CD14-positive monocyte (primary cell): ENCODE measurements at regions not wholly inside any gene's neighbourhood (a gene's known extent, or its start where the extent isn't known, plus 50 kb on each side); places are given as distances from the start of the nearest gene placed in this dataset.

Experiments used
- DNase-seq, 3 donors: peaks; one replicate each; pipeline ENCODE4 v3.0.0-alpha.2; 2011 to 2022
- H2AFZ ChIP-seq: 2 replicates; pipeline ENCODE4 v1.6.0; 2012; ENCODE audit warnings: mild to moderate bottlenecking, low read depth, low read length, inconsistent platforms; ENCODE audit not compliant: insufficient read depth, poor library complexity, severe bottlenecking
- H3K27ac ChIP-seq, 2 donors: 1 replicate in 1 of 2; 2 replicates in 1 of 2; pipeline ENCODE4 v1.5.1; 2012 to 2013; ENCODE audit warnings: low read length in 2 of 2, control low read depth in 1 of 2, inconsistent platforms in 1 of 2, low read depth in 1 of 2, mild to moderate bottlenecking in 1 of 2
- H3K27me3 ChIP-seq, 2 donors: one replicate each; pipeline versions ENCODE4 v1.6.0 to v1.6.1; 2011 to 2013; ENCODE audit warnings: low read length in 2 of 2; ENCODE audit not compliant: control insufficient read depth in 2 of 2, insufficient read depth in 2 of 2
- H3K36me3 ChIP-seq, 2 donors: replicated peaks in 1 of 2; 1 replicate in 1 of 2; 2 replicates in 1 of 2; pipeline versions ENCODE4 v1.5.1 to v1.6.1; 2012 to 2013; ENCODE audit warnings: low read length in 2 of 2, control low read depth in 1 of 2, inconsistent platforms in 1 of 2, mild to moderate bottlenecking in 1 of 2; ENCODE audit not compliant: insufficient read depth in 2 of 2, control insufficient read depth in 1 of 2
- H3K4me1 ChIP-seq, 2 donors: 1 replicate in 1 of 2; 2 replicates in 1 of 2; pipeline versions ENCODE4 v1.5.1 to v1.6.1; 2012 to 2013; ENCODE audit warnings: low read length in 2 of 2, control low read depth in 1 of 2, inconsistent platforms in 1 of 2, mild to moderate bottlenecking in 1 of 2, moderate library complexity in 1 of 2; ENCODE audit not compliant: insufficient read depth in 2 of 2, control insufficient read depth in 1 of 2
- H3K4me2 ChIP-seq: replicated peaks from 2 replicates; pipeline ENCODE3; 2012; ENCODE audit warnings: low read length, moderate library complexity, mild to moderate bottlenecking; ENCODE audit not compliant: poor library complexity, severe bottlenecking; ENCODE audit errors: extremely low read depth
- H3K4me3 ChIP-seq, 3 experiments: fragments of 200-600 bp in 1 of 3; sonication (generic) in 1 of 3; replicated peaks in 1 of 3; 1 replicate in 2 of 3; 2 replicates in 1 of 3; pipeline ENCODE4 v1.5.1; 2011 to 2013; ENCODE audit warnings: low read length in 3 of 3, mild to moderate bottlenecking in 3 of 3, control low read depth in 2 of 3, low read depth in 2 of 3, inconsistent platforms in 1 of 3, moderate library complexity in 1 of 3
- H3K79me2 ChIP-seq: 2 replicates; pipeline ENCODE4 v1.6.0; 2012; ENCODE audit warnings: mild to moderate bottlenecking, control low read depth, inconsistent platforms, low read length, moderate library complexity; ENCODE audit not compliant: insufficient read depth
- H3K9ac ChIP-seq: 2 replicates; pipeline ENCODE4 v1.6.0; 2017; ENCODE audit warnings: low read length, mild to moderate bottlenecking; ENCODE audit not compliant: insufficient read depth, poor library complexity, severe bottlenecking
- H3K9me3 ChIP-seq, 2 donors: replicated peaks in 1 of 2; 1 replicate in 1 of 2; 2 replicates in 1 of 2; pipeline versions ENCODE4 v1.5.1 to v1.6.1; 2012 to 2013; ENCODE audit warnings: low read length in 2 of 2, control low read depth in 1 of 2; ENCODE audit not compliant: control insufficient read depth in 1 of 2, insufficient read depth in 1 of 2
- H4K20me1 ChIP-seq: 2 replicates; pipeline ENCODE4 v1.6.0; 2012; ENCODE audit warnings: mild to moderate bottlenecking, low read length, control low read depth, moderate library complexity; ENCODE audit not compliant: insufficient read depth
- H3K27ac Mint-ChIP-seq, 7 donors: one replicate each; pipeline ENCODE4 v1.8.0; 2020; ENCODE audit warnings: mild to moderate bottlenecking in 7 of 7, mixed read lengths in 7 of 7, moderate library complexity in 6 of 7, inconsistent platforms in 2 of 7
- H3K27me3 Mint-ChIP-seq, 3 donors: one replicate each; pipeline ENCODE4 v1.8.0; 2021 to 2022; ENCODE audit warnings: low read depth in 3 of 3, mild to moderate bottlenecking in 3 of 3, mixed read lengths in 3 of 3, moderate library complexity in 3 of 3, inconsistent platforms in 1 of 3
- H3K36me3 Mint-ChIP-seq, 2 donors: one replicate each; pipeline ENCODE4 v1.8.0; 2020; ENCODE audit warnings: mixed read lengths in 2 of 2, inconsistent platforms in 1 of 2, mild to moderate bottlenecking in 1 of 2
- H3K4me1 Mint-ChIP-seq: one replicate; pipeline ENCODE4 v1.8.0; 2020; ENCODE audit warnings: mild to moderate bottlenecking, mixed read lengths
- H3K4me3 Mint-ChIP-seq, 2 donors: one replicate each; pipeline ENCODE4 v1.8.0; 2020; ENCODE audit warnings: mild to moderate bottlenecking in 2 of 2, mixed read lengths in 2 of 2, moderate library complexity in 1 of 2
- H3K9me3 Mint-ChIP-seq, 7 donors: one replicate each; pipeline ENCODE4 v1.8.0; 2020 to 2022; ENCODE audit warnings: mixed read lengths in 7 of 7, mild to moderate bottlenecking in 6 of 7, moderate library complexity in 6 of 7, inconsistent platforms in 2 of 7
- CTCF ChIP-seq: fragments of 200-600 bp; IDR thresholded peaks from one replicate; pipeline ENCODE4 v1.8.0; 2022; ENCODE audit warnings: antibody characterized with exemption, mild to moderate bottlenecking
- WGBS: methylation state at CpG from one replicate; pipeline ENCODE4 v1.1.5; 2013; ENCODE audit warnings: missing lambda C conversion rate; ENCODE audit not compliant: insufficient coverage; 5-methylcytosine and 5-hydroxymethylcytosine counted together
- intact Hi-C, 2 donors: fragments of 100-400 bp; cut with micrococcal nuclease; formaldehyde crosslinking; loops; one replicate each; pipeline versions ENCODE4 v1.15.0 to v1.15.1; 2023

DNA sequence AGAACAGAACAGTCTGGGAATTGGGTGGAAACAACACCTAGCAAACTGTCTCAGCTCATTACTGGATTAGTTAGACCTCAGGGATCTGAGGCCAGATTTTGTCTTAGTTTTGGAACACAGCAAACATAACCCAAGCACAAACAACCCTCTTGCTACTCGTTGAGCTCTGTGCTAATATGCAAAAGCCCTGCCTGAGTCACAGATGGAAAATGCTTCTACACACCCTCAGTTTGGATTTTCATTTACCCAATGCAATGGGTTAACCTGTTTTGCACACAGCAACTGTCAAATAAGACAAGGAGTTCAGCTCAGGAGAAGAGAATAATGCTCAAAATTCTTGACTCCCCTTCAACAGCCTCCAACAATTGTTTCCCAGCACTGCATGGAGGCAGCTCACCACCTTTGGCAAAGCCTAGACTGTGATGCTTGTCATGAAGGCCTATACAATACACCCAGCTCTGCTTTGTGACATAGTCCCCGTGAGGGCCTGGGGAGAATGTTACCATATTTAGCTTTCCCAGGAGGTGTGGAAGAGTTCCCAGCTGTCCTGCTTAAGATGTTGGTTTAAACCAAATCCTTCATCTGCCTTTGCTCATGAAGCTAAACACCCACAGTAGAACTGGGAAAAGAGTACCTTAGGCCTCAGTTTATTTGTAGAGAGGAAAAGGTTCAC is 68.9 kb upstream of the MNS1 start:
- no peaks in the 10 kb centered on the region for H3K9me3 ChIP-seq
- Mint-ChIP-seq H3K4me1 (no peaks in the 10 kb centered on the region), H3K4me3 (no peak overlapping the region), H3K36me3 (no peaks in the 10 kb centered on the region), H3K9me3 (peaks cover 0 to 2% (median 0%) of the 10 kb centered on the region in 7 donors), H3K27ac (no peak overlapping the region), H3K27me3 (no peaks in the 10 kb centered on the region)
- DNase-seq, result no peak
- no peak for TF ChIP-seq CTCF
- no peaks in the 10 kb centered on the region for H3K27me3 ChIP-seq
- no peak overlapping the region for H3K4me2 ChIP-seq
- H3K79me2 ChIP-seq, result no peaks in the 10 kb centered on the region
- no peaks in the 10 kb centered on the region for H3K36me3 ChIP-seq
- H3K9ac ChIP-seq, result no peak overlapping the region
- no peaks in the 10 kb centered on the region for H4K20me1 ChIP-seq
- no peak overlapping the region for H3K4me3 ChIP-seq
- 75% methylated on average over 1 of the region's 2 CpGs for WGBS
- no peak overlapping the region for H3K27ac ChIP-seq
- no peaks in the 10 kb centered on the region for H3K4me1 ChIP-seq
- H2AFZ ChIP-seq, result no peak overlapping the region
- intact Hi-C loops, result no loop called here

GRCh38 chr15:56532721-56533460 is 68.0 kb upstream of the MNS1 start:
- H3K27me3 Mint-ChIP-seq, result no peaks in the 10 kb centered on the region
- intact Hi-C loops, result no loop called here
- H3K36me3 Mint-ChIP-seq, result no peaks in the 10 kb centered on the region
- Histone ChIP-seq H2AFZ (no peak overlapping the region), H3K27ac (no peak overlapping the region), H4K20me1 (no peaks in the 10 kb centered on the region), H3K27me3 (no peaks in the 10 kb centered on the region), H3K9me3 (no peaks in the 10 kb centered on the region), H3K4me1 (no peaks in the 10 kb centered on the region), H3K79me2 (no peaks in the 10 kb centered on the region), H3K36me3 (no peaks in the 10 kb centered on the region), H3K4me2 (no peak overlapping the region), H3K4me3 (no peak overlapping the region), H3K9ac (no peak overlapping the region)
- no peak overlapping the region for H3K27ac Mint-ChIP-seq
- no peak for TF ChIP-seq CTCF
- no CpG with 5 or more reads among the region's 4 CpGs for WGBS
- peaks cover 0 to 3% (median 0%) of the 10 kb centered on the region in 7 donors for H3K9me3 Mint-ChIP-seq
- DNase-seq, result no peak
- H3K4me3 Mint-ChIP-seq, result no peak overlapping the region
- no peaks in the 10 kb centered on the region for H3K4me1 Mint-ChIP-seq
